ENCODE measurements at regions not wholly inside any gene's neighbourhood (a gene's known extent, or its start where the extent isn't known, plus 50 kb on each side); places are given as distances from the start of the nearest gene placed in this dataset.

- Mint-ChIP-seq H3K9me3 (no peaks in the 10 kb centered on the region), H3K27me3 (peaks cover 1% of the 10 kb centered on the region), H3K4me3 (no peak overlapping the region), H3K4me1 (no peaks in the 10 kb centered on the region), H3K36me3 (ENCODE audit: low read depth) (no peaks in the 10 kb centered on the region), H3K27ac (no peak overlapping the region)
- ATAC-seq (ENCODE audit: low read depth) = no peak
- no peak for DNase-seq
- CTCF ChIA-PET = no interaction called here
- POLR2A ChIA-PET = no interaction called here
- intact Hi-C loops (cut with micrococcal nuclease) = no loop called here
- no peak for TF ChIP-seq CTCF (IDR thresholded peaks at IDR 0.05)
These were observed 1173.2 kb downstream of the TAF11L14 start for GRCh38 chr5:18807256-18808149.

GRCh38 chr5:18811661-18812060 lies 1176.3 kb downstream of the CDH18 start:
- DNase-seq (no peak), ATAC-seq (ENCODE audit: low read depth) (no peak)
- H3K9me3 Mint-ChIP-seq = no peaks in the 10 kb centered on the region
- H3K4me3 Mint-ChIP-seq = no peak overlapping the region
- intact Hi-C loops (cut with micrococcal nuclease) = no loop called here
- no peaks in the 10 kb centered on the region for H3K27me3 Mint-ChIP-seq
- H3K36me3 Mint-ChIP-seq (ENCODE audit: low read depth) = no peaks in the 10 kb centered on the region
- H3K4me1 Mint-ChIP-seq = no peaks in the 10 kb centered on the region
- TF ChIP-seq CTCF (IDR thresholded peaks at IDR 0.05) = no peak
- H3K27ac Mint-ChIP-seq = no peak overlapping the region
- ChIA-PET CTCF (no interaction called here), POLR2A (no interaction called here)

- no peak for TF ChIP-seq CTCF (IDR thresholded peaks at IDR 0.05)
- H3K27ac Mint-ChIP-seq = no peak overlapping the region
- no peak overlapping the region for H3K4me3 Mint-ChIP-seq
- POLR2A ChIA-PET = no interaction called here
- intact Hi-C loops (cut with micrococcal nuclease) = no loop called here
- CTCF ChIA-PET = no interaction called here
- H3K27me3 Mint-ChIP-seq = no peaks in the 10 kb centered on the region
- no peaks in the 10 kb centered on the region for H3K9me3 Mint-ChIP-seq
- H3K36me3 Mint-ChIP-seq (ENCODE audit: low read depth) = no peaks in the 10 kb centered on the region
- no peaks in the 10 kb centered on the region for H3K4me1 Mint-ChIP-seq
- DNase-seq (no peak), ATAC-seq (ENCODE audit: low read depth) (no peak)
These were observed 1159.6 kb downstream of the CDH18 start for GRCh38 chr5:18828351-18828750.

DNA sequence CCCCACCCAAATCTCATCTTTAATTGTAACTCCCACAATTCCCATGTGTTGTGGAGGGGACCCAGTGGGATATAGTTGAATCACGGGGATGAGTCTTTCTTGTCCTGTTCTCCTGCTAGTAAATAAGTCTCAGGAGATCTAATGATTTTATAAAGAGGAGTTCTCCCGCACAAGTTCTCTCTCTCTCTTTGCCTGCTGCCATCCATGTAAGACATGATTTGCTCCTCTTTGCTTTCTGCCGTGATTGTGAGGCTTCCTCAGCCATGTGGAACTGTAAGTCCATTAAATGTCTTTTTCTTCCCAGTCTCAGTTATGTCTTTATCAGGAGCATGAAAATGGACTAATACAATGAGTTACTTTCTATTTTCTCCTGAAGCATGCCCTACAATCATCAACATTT lies 1158.5 kb downstream of the CDH18 start:
- no peak overlapping the region for H3K27ac Mint-ChIP-seq
- no peaks in the 10 kb centered on the region for H3K36me3 Mint-ChIP-seq (ENCODE audit: low read depth)
- ChIA-PET POLR2A (no interaction called here), CTCF (no interaction called here)
- no peak for DNase-seq
- intact Hi-C loops (cut with micrococcal nuclease) = no loop called here
- ATAC-seq (ENCODE audit: low read depth) = no peak
- no peaks in the 10 kb centered on the region for H3K9me3 Mint-ChIP-seq
- no peaks in the 10 kb centered on the region for H3K4me1 Mint-ChIP-seq
- no peaks in the 10 kb centered on the region for H3K27me3 Mint-ChIP-seq
- no peak for TF ChIP-seq CTCF (IDR thresholded peaks at IDR 0.05)
- no peak overlapping the region for H3K4me3 Mint-ChIP-seq

- intact Hi-C loops (cut with micrococcal nuclease) = no loop called here
- ATAC-seq (ENCODE audit: low read depth) = no peak
- no peak overlapping the region for H3K4me3 Mint-ChIP-seq
- no peaks in the 10 kb centered on the region for H3K36me3 Mint-ChIP-seq (ENCODE audit: low read depth)
- H3K27me3 Mint-ChIP-seq = no peaks in the 10 kb centered on the region
- CTCF ChIA-PET = no interaction called here
- no peaks in the 10 kb centered on the region for H3K4me1 Mint-ChIP-seq
- POLR2A ChIA-PET = no interaction called here
- TF ChIP-seq CTCF (IDR thresholded peaks at IDR 0.05) = no peak
- H3K9me3 Mint-ChIP-seq = no peaks in the 10 kb centered on the region
- no peak overlapping the region for H3K27ac Mint-ChIP-seq
- no peak for DNase-seq
These were observed 1137.8 kb downstream of the CDH18 start for GRCh38 chr5:18850216-18850615.

All from activated B cell treated with CpG ODN at 0.5 μM for 24 hours (primary cell).